ENCODE measurements at regions not wholly inside any gene's neighbourhood (a gene's known extent, or its start where the extent isn't known, plus 50 kb on each side); places are given as distances from the start of the nearest gene placed in this dataset.

GRCh38 chr2:6213056-6213780 lies 521.0 kb downstream of the SOX11 start:
- DNase-seq, result no peak

- no peak for DNase-seq
Observed at GRCh38 chr2:6214471-6214870, 522.3 kb downstream of the SOX11 start.

- no peak for DNase-seq
Observed at GRCh38 chr2:6215053-6215452, 522.9 kb downstream of the SOX11 start.

GRCh38 chr2:6216234-6216633 lies 524.0 kb downstream of the SOX11 start:
- DNase-seq, result no peak

GRCh38 chr2:6218926-6219325 lies 526.7 kb downstream of the SOX11 start:
- no peak for DNase-seq

- no peak for DNase-seq
Observed at GRCh38 chr2:6219906-6220305, 527.7 kb downstream of the SOX11 start.

GRCh38 chr2:6222296-6222695 lies 530.1 kb downstream of the SOX11 start:
- DNase-seq, result no peak

GRCh38 chr2:6224267-6224666 lies 532.1 kb downstream of the SOX11 start:
- no peak for DNase-seq

GRCh38 chr2:6228251-6228650 lies 536.1 kb downstream of the SOX11 start:
- DNase-seq, result no peak

- DNase-seq, result no peak
Observed at GRCh38 chr2:6231166-6231565, 539.0 kb downstream of the SOX11 start.

- no peak for DNase-seq
Observed at GRCh38 chr2:6233993-6234392, 541.8 kb downstream of the SOX11 start.

GRCh38 chr2:6234702-6235101 lies 542.5 kb downstream of the SOX11 start:
- no peak for DNase-seq

- DNase-seq, result no peak
Observed at GRCh38 chr2:6236317-6236716, 544.1 kb downstream of the SOX11 start.

- no peak for DNase-seq
Observed at GRCh38 chr2:6237039-6237660, 545.0 kb downstream of the SOX11 start.

GRCh38 chr2:6249557-6249956 lies 557.4 kb downstream of the SOX11 start:
- DNase-seq, result no peak

GRCh38 chr2:6254441-6254840 lies 562.3 kb downstream of the SOX11 start:
- DNase-seq, result no peak

GRCh38 chr2:6264198-6264597 lies 572.0 kb downstream of the SOX11 start:
- DNase-seq, result no peak

GRCh38 chr2:6281524-6281923 lies 584.2 kb downstream of the CMPK2 start:
- no peak for DNase-seq

- no peak for DNase-seq
Observed at GRCh38 chr2:6283259-6283658, 582.4 kb downstream of the CMPK2 start.

GRCh38 chr2:6287406-6287805 lies 578.3 kb downstream of the CMPK2 start:
- no peak for DNase-seq

GRCh38 chr2:6288791-6289190 lies 576.9 kb downstream of the CMPK2 start:
- no peak for DNase-seq

- no peak for DNase-seq
Observed at GRCh38 chr2:6290217-6291015, 575.3 kb downstream of the CMPK2 start.

- no peak for DNase-seq
Observed at GRCh38 chr2:6294791-6295190, 570.9 kb downstream of the CMPK2 start.

GRCh38 chr2:6297238-6297637 lies 568.5 kb downstream of the CMPK2 start:
- no peak for DNase-seq
